ENCODE measurements at regions not wholly inside any gene's neighbourhood (a gene's known extent, or its start where the extent isn't known, plus 50 kb on each side); places are given as distances from the start of the nearest gene placed in this dataset.

DNA sequence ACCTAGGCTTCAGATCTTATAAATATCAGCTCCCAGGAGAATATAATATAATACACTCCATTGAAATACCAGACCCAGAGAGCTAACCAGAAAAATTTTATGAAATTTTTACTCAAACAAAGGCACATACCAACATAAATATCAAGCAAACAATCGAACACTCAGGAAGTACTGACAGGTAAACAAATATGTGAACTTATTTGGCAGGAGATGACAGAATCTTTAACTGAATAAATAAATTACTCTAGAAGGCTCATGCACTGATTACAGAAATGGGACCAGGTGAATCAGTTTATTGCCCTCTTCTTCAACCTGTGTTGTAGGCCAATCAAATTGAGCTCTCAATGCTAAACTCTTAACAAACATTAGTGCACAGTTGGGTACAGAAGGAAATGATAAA, 225.2 kb upstream of the PABPC4L start:
- DNase-seq (ENCODE audit: low read depth) = no peak

GRCh38 chr4:134425756-134426155, 224.2 kb upstream of the PABPC4L start:
- no peak overlapping the region for H3K4me3 ChIP-seq (ENCODE audit: low read depth, low read length)
- DNase-seq (ENCODE audit: low read depth) = no peak
- no peak for TF ChIP-seq CTCF (IDR thresholded peaks at IDR 0.05; ENCODE audit: insufficient read depth, low read depth, low read length, missing control alignments)

More for the DNA sequence above, 225.2 kb upstream of the PABPC4L start:
- TF ChIP-seq CTCF (IDR thresholded peaks at IDR 0.05; ENCODE audit: insufficient read depth, low read depth, low read length, missing control alignments) = no peak
- no peak overlapping the region for H3K4me3 ChIP-seq (ENCODE audit: low read depth, low read length)

- no peak for DNase-seq (ENCODE audit: low read depth)
- TF ChIP-seq CTCF (IDR thresholded peaks at IDR 0.05; ENCODE audit: insufficient read depth, low read depth, low read length, missing control alignments) = no peak
- H3K4me3 ChIP-seq (ENCODE audit: low read depth, low read length) = no peak overlapping the region
Measured at GRCh38 chr4:134422776-134423175, 221.2 kb upstream of the PABPC4L start.

DNA sequence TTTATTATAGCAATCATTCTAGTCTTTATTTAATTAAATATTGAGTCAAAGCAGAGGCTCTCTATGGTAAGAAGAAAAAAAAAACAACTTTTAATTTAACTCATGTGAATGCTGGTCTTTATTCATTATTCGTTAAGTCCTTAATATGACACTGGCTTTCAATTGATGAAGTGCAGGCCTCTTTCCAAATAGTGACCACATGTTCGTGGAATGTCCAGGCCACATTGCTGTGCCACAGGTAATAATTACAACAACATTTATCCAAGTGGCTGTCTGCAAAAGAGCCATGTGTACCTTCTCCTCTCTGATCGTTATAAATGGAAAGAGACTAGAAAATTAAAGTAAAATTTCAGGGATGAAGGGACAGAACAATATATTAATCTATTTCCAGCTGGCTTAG, 220.1 kb upstream of the PABPC4L start:
- no peak for DNase-seq (ENCODE audit: low read depth)
- no peak for TF ChIP-seq CTCF (IDR thresholded peaks at IDR 0.05; ENCODE audit: insufficient read depth, low read depth, low read length, missing control alignments)
- no peak overlapping the region for H3K4me3 ChIP-seq (ENCODE audit: low read depth, low read length)

DNA sequence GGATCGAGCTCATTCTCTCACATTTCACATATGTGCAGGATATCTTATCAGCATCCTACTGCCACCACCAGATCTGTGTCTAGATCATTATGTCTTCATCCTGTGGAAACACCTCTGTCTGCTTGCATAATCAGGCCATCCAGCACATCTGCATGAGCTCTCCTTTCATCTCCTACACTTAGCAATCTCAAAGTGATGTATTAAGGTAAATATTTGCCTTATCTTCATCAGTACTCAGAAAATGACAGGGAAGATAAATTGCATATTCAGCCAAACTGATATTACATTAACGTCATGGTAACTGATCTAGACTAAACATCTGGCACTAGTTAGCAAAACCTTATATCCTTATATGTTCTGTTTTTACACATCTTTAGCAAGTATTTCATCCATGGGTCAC, 207.3 kb upstream of the PABPC4L start:
- no peak overlapping the region for H3K4me3 ChIP-seq (ENCODE audit: low read depth, low read length)
- no peak for TF ChIP-seq CTCF (IDR thresholded peaks at IDR 0.05; ENCODE audit: insufficient read depth, low read depth, low read length, missing control alignments)
- no peak for DNase-seq (ENCODE audit: low read depth)

DNA sequence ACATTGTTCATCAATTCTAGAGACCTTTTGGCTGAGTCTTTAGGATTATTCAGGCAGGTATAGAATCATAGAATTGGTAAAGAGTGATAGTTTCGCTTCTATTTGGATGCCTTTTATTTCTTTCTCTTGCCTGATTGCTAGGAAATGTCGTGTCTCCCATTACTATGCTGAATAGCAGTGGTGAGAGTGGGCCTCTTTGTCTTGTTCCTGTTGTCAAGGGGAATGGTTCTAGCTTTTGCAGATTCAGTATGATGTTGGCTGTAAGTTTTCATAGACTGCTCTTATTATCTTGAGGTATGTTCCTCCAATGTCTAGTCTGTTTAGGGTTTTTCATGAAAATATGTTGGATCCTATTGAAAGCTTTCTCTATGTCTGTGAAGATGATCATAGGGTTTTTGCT, 200.2 kb upstream of the PABPC4L start:
- no peak for DNase-seq (ENCODE audit: low read depth)
- no peak for TF ChIP-seq CTCF (IDR thresholded peaks at IDR 0.05; ENCODE audit: insufficient read depth, low read depth, low read length, missing control alignments)
- H3K4me3 ChIP-seq (ENCODE audit: low read depth, low read length) = no peak overlapping the region

GRCh38 chr4:134393592-134393991, 192.0 kb upstream of the PABPC4L start:
- no peak for TF ChIP-seq CTCF (IDR thresholded peaks at IDR 0.05; ENCODE audit: insufficient read depth, low read depth, low read length, missing control alignments)
- DNase-seq (ENCODE audit: low read depth) = no peak
- H3K4me3 ChIP-seq (ENCODE audit: low read depth, low read length) = no peak overlapping the region

Measured in GM12865 (cell line).